ENCODE measurements at regions not wholly inside any gene's neighbourhood (a gene's known extent, or its start where the extent isn't known, plus 50 kb on each side); places are given as distances from the start of the nearest gene placed in this dataset.

DNA sequence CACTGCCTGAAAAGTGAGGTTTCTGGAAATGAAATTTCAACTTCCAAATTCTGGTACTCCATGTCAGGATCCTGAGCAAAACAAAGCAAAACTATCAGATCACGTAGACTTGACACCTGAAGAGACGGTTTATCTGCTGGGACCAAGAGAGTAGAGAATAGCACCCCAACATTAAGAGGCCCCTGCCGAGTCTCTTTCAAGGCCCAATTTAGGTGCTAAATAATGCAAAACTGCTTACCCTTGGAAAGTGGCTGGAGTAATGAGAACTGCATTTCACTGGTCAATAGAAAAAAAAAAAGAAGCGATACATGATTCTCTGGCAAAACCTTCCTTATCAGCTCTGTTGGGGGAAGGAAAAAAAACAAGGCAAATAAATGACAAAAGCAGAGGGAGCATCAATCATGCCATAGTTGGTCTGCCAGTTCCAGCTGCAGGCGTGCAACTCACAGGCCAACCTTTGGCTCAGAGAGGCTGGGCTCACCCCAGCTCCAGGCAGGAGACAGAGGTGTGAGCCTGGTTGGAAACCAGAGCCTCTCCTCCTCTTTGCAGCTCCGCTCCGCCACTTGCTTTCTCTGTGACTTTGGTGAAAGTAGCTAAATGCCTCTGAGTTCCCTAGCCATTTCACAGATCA, 595.2 kb downstream of the TOX3 start:
- Histone ChIP-seq H2AFZ (ENCODE audit: low read depth, low read length) (no peak overlapping the region), H3K4me2 (ENCODE audit: insufficient read depth, low read length) (no peak overlapping the region), H3K9me3 (replicated peaks; ENCODE audit: control insufficient read depth, insufficient read depth, low read length) (peaks cover 2% of the 10 kb centered on the region), H3K4me3 (replicated peaks in 1 of 3; ENCODE audit: insufficient read depth in 1 of 3, low read depth in 1 of 3, low read length in 3 of 3) (no peak overlapping the region), H3K27me3 (ENCODE audit: control insufficient read depth in 2 of 2, insufficient read depth in 2 of 2, low read length in 2 of 2) (no peaks in the 10 kb centered on the region), H3K27ac (ENCODE audit: insufficient read depth, low read depth, low read length) (no peak overlapping the region), H3K4me1 (ENCODE audit: control insufficient read depth, extremely low read depth, insufficient read depth, low read length) (no peaks in the 10 kb centered on the region), H3K9ac (replicated peaks; ENCODE audit: extremely low read depth, insufficient read depth, low read length) (no peak overlapping the region), H4K20me1 (replicated peaks; ENCODE audit: control insufficient read depth, extremely low read depth, insufficient read depth, low read length) (no peaks in the 10 kb centered on the region), H3K36me3 (ENCODE audit: control insufficient read depth in 2 of 2, extremely low read depth in 1 of 2, insufficient read depth in 2 of 2, low read length in 2 of 2) (no peaks in the 10 kb centered on the region), H3K9me1 (replicated peaks; ENCODE audit: control insufficient read depth, extremely low read depth, insufficient read depth, low read length) (no peaks in the 10 kb centered on the region), H3K79me2 (ENCODE audit: control insufficient read depth, insufficient read depth, low read length) (no peaks in the 10 kb centered on the region)
- FAIRE-seq (no peak), DNase-seq (ENCODE audit: low read depth, low spot score) (no peak)
- TF ChIP-seq JUN (IDR thresholded peaks at IDR 0.05; ENCODE audit: borderline replicate concordance, insufficient read depth, insufficient read length, low read depth) = no peak
- no peak for TF ChIP-seq EZH2 (IDR thresholded peaks at IDR 0.05; ENCODE audit: borderline replicate concordance, low read depth, low read length, severe bottlenecking)
- TF ChIP-seq FOS (IDR thresholded peaks at IDR 0.05; ENCODE audit: borderline replicate concordance, insufficient read depth, low read length) = no peak
- no peak for TF ChIP-seq MYC (IDR thresholded peaks at IDR 0.05; ENCODE audit: low read depth, low read length)
- TF ChIP-seq POLR2AphosphoS5 (IDR thresholded peaks at IDR 0.05; ENCODE audit: insufficient read depth, low read depth, low read length) = no peak
- TF ChIP-seq, protein P1, sequence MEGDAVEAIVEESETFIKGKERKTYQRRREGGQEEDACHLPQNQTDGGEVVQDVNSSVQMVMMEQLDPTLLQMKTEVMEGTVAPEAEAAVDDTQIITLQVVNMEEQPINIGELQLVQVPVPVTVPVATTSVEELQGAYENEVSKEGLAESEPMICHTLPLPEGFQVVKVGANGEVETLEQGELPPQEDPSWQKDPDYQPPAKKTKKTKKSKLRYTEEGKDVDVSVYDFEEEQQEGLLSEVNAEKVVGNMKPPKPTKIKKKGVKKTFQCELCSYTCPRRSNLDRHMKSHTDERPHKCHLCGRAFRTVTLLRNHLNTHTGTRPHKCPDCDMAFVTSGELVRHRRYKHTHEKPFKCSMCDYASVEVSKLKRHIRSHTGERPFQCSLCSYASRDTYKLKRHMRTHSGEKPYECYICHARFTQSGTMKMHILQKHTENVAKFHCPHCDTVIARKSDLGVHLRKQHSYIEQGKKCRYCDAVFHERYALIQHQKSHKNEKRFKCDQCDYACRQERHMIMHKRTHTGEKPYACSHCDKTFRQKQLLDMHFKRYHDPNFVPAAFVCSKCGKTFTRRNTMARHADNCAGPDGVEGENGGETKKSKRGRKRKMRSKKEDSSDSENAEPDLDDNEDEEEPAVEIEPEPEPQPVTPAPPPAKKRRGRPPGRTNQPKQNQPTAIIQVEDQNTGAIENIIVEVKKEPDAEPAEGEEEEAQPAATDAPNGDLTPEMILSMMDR (IDR thresholded peaks at IDR 0.05; ENCODE audit: extremely low read depth in 1 of 2, insufficient read depth in 1 of 2, low read depth in 1 of 2, low read length in 2 of 2) = no peak
- TF ChIP-seq POLR2A (IDR thresholded peaks at IDR 0.05; ENCODE audit: low read depth, low read length) = no peak
- TF ChIP-seq GATA2 (IDR thresholded peaks at IDR 0.05; ENCODE audit: insufficient read depth, insufficient read length, low read depth, low read length) = no peak
- TF ChIP-seq, protein P2, sequence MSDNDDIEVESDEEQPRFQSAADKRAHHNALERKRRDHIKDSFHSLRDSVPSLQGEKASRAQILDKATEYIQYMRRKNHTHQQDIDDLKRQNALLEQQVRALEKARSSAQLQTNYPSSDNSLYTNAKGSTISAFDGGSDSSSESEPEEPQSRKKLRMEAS (IDR thresholded peaks at IDR 0.05; ENCODE audit: insufficient read depth, insufficient read length) = no peak
- intact Hi-C loops (cut with micrococcal nuclease) (no loop called here), dilution Hi-C loops (cut with MboI; ENCODE audit: extremely low pct_ligation_motif_present, low sequenced_read_pairs) (no loop called here)
- ChIA-PET CTCF (no interaction called here), POLR2A (no interaction called here)
- no TSS peak for BruUV-seq (replicated peaks)

All from endothelial cell of umbilical vein (primary cell).